Stimulated activated naive CD8-positive, alpha-beta T cell treated with anti-CD3 and anti-CD28 coated beads, Interleukin-15, Interleukin-2, amounts not matched to agents 100 U/mL and 50 U/mL, for 24 hours (primary cell): ENCODE measurements at regions not wholly inside any gene's neighbourhood (a gene's known extent, or its start where the extent isn't known, plus 50 kb on each side); places are given as distances from the start of the nearest gene placed in this dataset.

Experiments
- ATAC-seq: fragments of 150-1000 bp; cut with Tn5 transposase; one replicate; pipeline ENCODE4 v1.10.0; 2021
- DNase-seq: peaks from one replicate; pipeline ENCODE4 v3.0.0; 2021

GRCh38 chr6:90435207-90435899, 138.7 kb upstream of the BACH2 start:
- DNase-seq: no peak
- ATAC-seq: no peak

- DNase-seq: no peak
- ATAC-seq: no peak
Observed at GRCh38 chr6:90434094-90434493, 137.5 kb upstream of the BACH2 start.

GRCh38 chr6:90432937-90433336, 136.3 kb upstream of the BACH2 start:
- ATAC-seq (no peak), DNase-seq (no peak)

GRCh38 chr6:90432041-90432775, 135.6 kb upstream of the BACH2 start:
- DNase-seq (no peak), ATAC-seq (no peak)

- DNase-seq (no peak), ATAC-seq (no peak)
Observed at GRCh38 chr6:90431576-90431975, 134.9 kb upstream of the BACH2 start.

GRCh38 chr6:90429713-90430112, 133.1 kb upstream of the BACH2 start:
- DNase-seq: no peak
- no peak for ATAC-seq

- no peak for ATAC-seq
- DNase-seq: no peak
Observed at GRCh38 chr6:90428514-90428913, 131.9 kb upstream of the BACH2 start.

GRCh38 chr6:90425161-90425641, 128.6 kb upstream of the BACH2 start:
- DNase-seq: no peak
- peak; percentile 95 for ATAC-seq

- ATAC-seq: peak; percentile 57
- no peak for DNase-seq
Observed at GRCh38 chr6:90424580-90424979, 127.9 kb upstream of the BACH2 start.

- DNase-seq (no peak), ATAC-seq (no peak)
Observed at GRCh38 chr6:90421666-90422065, 125.0 kb upstream of the BACH2 start.

GRCh38 chr6:90420500-90420899, 123.9 kb upstream of the BACH2 start:
- ATAC-seq: no peak
- no peak for DNase-seq

GRCh38 chr6:90417385-90417784, 120.7 kb upstream of the BACH2 start:
- no peak for ATAC-seq
- no peak for DNase-seq

- DNase-seq (no peak), ATAC-seq (no peak)
Observed at GRCh38 chr6:90416322-90416721, 119.7 kb upstream of the BACH2 start.

GRCh38 chr6:90415178-90415577, 118.5 kb upstream of the BACH2 start:
- no peak for ATAC-seq
- DNase-seq: no peak

- DNase-seq: no peak
- ATAC-seq: no peak
Observed at GRCh38 chr6:90414352-90414751, 117.7 kb upstream of the BACH2 start.

- peak; percentile 76 for ATAC-seq
Observed at GRCh38 chr6:90413867-90414266, 117.2 kb upstream of the BACH2 start.

GRCh38 chr6:90413396-90413795, 116.8 kb upstream of the BACH2 start:
- ATAC-seq: no peak
- DNase-seq: no peak

More at GRCh38 chr6:90413867-90414266, 117.2 kb upstream of the BACH2 start:
- peak; percentile 85 for DNase-seq

GRCh38 chr6:90412538-90413369, 116.1 kb upstream of the BACH2 start:
- DNase-seq (no peak), ATAC-seq (no peak)

- peak; percentile 70 for DNase-seq
- peak; percentile 89 for ATAC-seq
Observed at GRCh38 chr6:90411292-90411781, 114.7 kb upstream of the BACH2 start.

GRCh38 chr6:90409700-90410099, 113.1 kb upstream of the BACH2 start:
- DNase-seq: no peak
- no peak for ATAC-seq

- ATAC-seq (no peak), DNase-seq (no peak)
Observed at GRCh38 chr6:90406957-90407356, 110.3 kb upstream of the BACH2 start.

- peak; percentile 85 for ATAC-seq
- no peak for DNase-seq
Observed at GRCh38 chr6:90406142-90406794, 109.6 kb upstream of the BACH2 start.
